ENCODE measurements at regions not wholly inside any gene's neighbourhood (a gene's known extent, or its start where the extent isn't known, plus 50 kb on each side); places are given as distances from the start of the nearest gene placed in this dataset.

- Histone ChIP-seq H3K36me3 (ENCODE audit: control insufficient read depth in 4 of 4, insufficient read depth in 4 of 4, low read length in 3 of 4) (no peaks in the 10 kb centered on the region), H3K27me3 (replicated peaks in 2 of 5; ENCODE audit: control insufficient read depth in 4 of 5, insufficient read depth in 5 of 5, low read length in 4 of 5) (no peaks in the 10 kb centered on the region), H3K9me3 (ENCODE audit: control extremely low read depth in 1 of 5, control insufficient read depth in 4 of 5, insufficient read depth in 2 of 5, low read depth in 1 of 5, low read length in 4 of 5) (no peaks in the 10 kb centered on the region), H3K4me1 (ENCODE audit: control extremely low read depth in 1 of 4, control insufficient read depth in 4 of 4, insufficient read depth in 4 of 4, low read length in 3 of 4) (no peaks in the 10 kb centered on the region), H3K27ac (ENCODE audit: insufficient read depth in 1 of 2, low read depth in 1 of 2, low read length in 2 of 2, poor library complexity in 1 of 2, severe bottlenecking in 2 of 2) (no peak overlapping the region), H3K4me3 (ENCODE audit: control insufficient read depth in 1 of 7, extremely low read depth in 1 of 7, insufficient read depth in 4 of 7, low read depth in 2 of 7, low read length in 6 of 7) (no peak overlapping the region)
- POLR2A ChIA-PET = no interaction called here
- CTCF ChIA-PET = no interaction called here
- 100% methylated on average over 2 of the region's 7 CpGs for WGBS (ENCODE audit: insufficient coverage)
- DNase-seq = no peak
These were observed 165.1 kb upstream of the KCNJ3 start for GRCh38 chr2:154533300-154533940.

- ChIA-PET POLR2A (no interaction called here), CTCF (no interaction called here)
- H3K4me1 ChIP-seq (ENCODE audit: control extremely low read depth in 1 of 4, control insufficient read depth in 4 of 4, insufficient read depth in 4 of 4, low read length in 3 of 4) = no peaks in the 10 kb centered on the region
- H3K36me3 ChIP-seq (ENCODE audit: control insufficient read depth in 4 of 4, insufficient read depth in 4 of 4, low read length in 3 of 4) = no peaks in the 10 kb centered on the region
- DNase-seq = no peak
- H3K27me3 ChIP-seq (replicated peaks in 2 of 5; ENCODE audit: control insufficient read depth in 4 of 5, insufficient read depth in 5 of 5, low read length in 4 of 5) = no peaks in the 10 kb centered on the region
- no peaks in the 10 kb centered on the region for H3K9me3 ChIP-seq (ENCODE audit: control extremely low read depth in 1 of 5, control insufficient read depth in 4 of 5, insufficient read depth in 2 of 5, low read depth in 1 of 5, low read length in 4 of 5)
- no peak overlapping the region for H3K27ac ChIP-seq (ENCODE audit: insufficient read depth in 1 of 2, low read depth in 1 of 2, low read length in 2 of 2, poor library complexity in 1 of 2, severe bottlenecking in 2 of 2)
- H3K4me3 ChIP-seq (ENCODE audit: control insufficient read depth in 1 of 7, extremely low read depth in 1 of 7, insufficient read depth in 4 of 7, low read depth in 2 of 7, low read length in 6 of 7) = no peak overlapping the region
These were observed 161.5 kb upstream of the KCNJ3 start for GRCh38 chr2:154537024-154537423.

- Histone ChIP-seq H3K36me3 (ENCODE audit: control insufficient read depth in 4 of 4, insufficient read depth in 4 of 4, low read length in 3 of 4) (no peaks in the 10 kb centered on the region), H3K9me3 (ENCODE audit: control extremely low read depth in 1 of 5, control insufficient read depth in 4 of 5, insufficient read depth in 2 of 5, low read depth in 1 of 5, low read length in 4 of 5) (no peaks in the 10 kb centered on the region), H3K4me1 (ENCODE audit: control extremely low read depth in 1 of 4, control insufficient read depth in 4 of 4, insufficient read depth in 4 of 4, low read length in 3 of 4) (no peaks in the 10 kb centered on the region), H3K27me3 (replicated peaks in 2 of 5; ENCODE audit: control insufficient read depth in 4 of 5, insufficient read depth in 5 of 5, low read length in 4 of 5) (no peaks in the 10 kb centered on the region), H3K4me3 (ENCODE audit: control insufficient read depth in 1 of 7, extremely low read depth in 1 of 7, insufficient read depth in 4 of 7, low read depth in 2 of 7, low read length in 6 of 7) (no peak overlapping the region), H3K27ac (ENCODE audit: insufficient read depth in 1 of 2, low read depth in 1 of 2, low read length in 2 of 2, poor library complexity in 1 of 2, severe bottlenecking in 2 of 2) (no peak overlapping the region)
- DNase-seq = no peak
- no CpG with 5 or more reads among the region's 1 CpG for WGBS (ENCODE audit: insufficient coverage)
- CTCF ChIA-PET = no interaction called here
- POLR2A ChIA-PET = no interaction called here
These were observed 160.5 kb upstream of the KCNJ3 start for GRCh38 chr2:154537843-154538450.

- no peak overlapping the region for H3K27ac ChIP-seq (ENCODE audit: insufficient read depth in 1 of 2, low read depth in 1 of 2, low read length in 2 of 2, poor library complexity in 1 of 2, severe bottlenecking in 2 of 2)
- DNase-seq = no peak
- no peaks in the 10 kb centered on the region for H3K36me3 ChIP-seq (ENCODE audit: control insufficient read depth in 4 of 4, insufficient read depth in 4 of 4, low read length in 3 of 4)
- no peaks in the 10 kb centered on the region for H3K27me3 ChIP-seq (replicated peaks in 2 of 5; ENCODE audit: control insufficient read depth in 4 of 5, insufficient read depth in 5 of 5, low read length in 4 of 5)
- H3K4me3 ChIP-seq (ENCODE audit: control insufficient read depth in 1 of 7, extremely low read depth in 1 of 7, insufficient read depth in 4 of 7, low read depth in 2 of 7, low read length in 6 of 7) = no peak overlapping the region
- 78% methylated on average over 4 of the region's 4 CpGs for WGBS (ENCODE audit: insufficient coverage)
- ChIA-PET POLR2A (no interaction called here), CTCF (no interaction called here)
- no peaks in the 10 kb centered on the region for H3K4me1 ChIP-seq (ENCODE audit: control extremely low read depth in 1 of 4, control insufficient read depth in 4 of 4, insufficient read depth in 4 of 4, low read length in 3 of 4)
- H3K9me3 ChIP-seq (ENCODE audit: control extremely low read depth in 1 of 5, control insufficient read depth in 4 of 5, insufficient read depth in 2 of 5, low read depth in 1 of 5, low read length in 4 of 5) = peaks cover 0 to 4% (median 0%) of the 10 kb centered on the region in 5 experiments
These were observed 152.2 kb upstream of the KCNJ3 start for GRCh38 chr2:154546341-154546740.

GRCh38 chr2:154549869-154550268, 148.6 kb upstream of the KCNJ3 start:
- POLR2A ChIA-PET = no interaction called here
- DNase-seq = no peak
- no peaks in the 10 kb centered on the region for H3K27me3 ChIP-seq (replicated peaks in 2 of 5; ENCODE audit: control insufficient read depth in 4 of 5, insufficient read depth in 5 of 5, low read length in 4 of 5)
- H3K36me3 ChIP-seq (ENCODE audit: control insufficient read depth in 4 of 4, insufficient read depth in 4 of 4, low read length in 3 of 4) = no peaks in the 10 kb centered on the region
- CTCF ChIA-PET = no interaction called here
- peaks cover 0 to 4% (median 1%) of the 10 kb centered on the region in 5 experiments for H3K9me3 ChIP-seq (ENCODE audit: control extremely low read depth in 1 of 5, control insufficient read depth in 4 of 5, insufficient read depth in 2 of 5, low read depth in 1 of 5, low read length in 4 of 5)
- H3K27ac ChIP-seq (ENCODE audit: insufficient read depth in 1 of 2, low read depth in 1 of 2, low read length in 2 of 2, poor library complexity in 1 of 2, severe bottlenecking in 2 of 2) = no peak overlapping the region
- H3K4me1 ChIP-seq (ENCODE audit: control extremely low read depth in 1 of 4, control insufficient read depth in 4 of 4, insufficient read depth in 4 of 4, low read length in 3 of 4) = no peaks in the 10 kb centered on the region
- no peak overlapping the region for H3K4me3 ChIP-seq (ENCODE audit: control insufficient read depth in 1 of 7, extremely low read depth in 1 of 7, insufficient read depth in 4 of 7, low read depth in 2 of 7, low read length in 6 of 7)

GRCh38 chr2:154551649-154552048, 146.8 kb upstream of the KCNJ3 start:
- CTCF ChIA-PET = no interaction called here
- H3K27ac ChIP-seq (ENCODE audit: insufficient read depth in 1 of 2, low read depth in 1 of 2, low read length in 2 of 2, poor library complexity in 1 of 2, severe bottlenecking in 2 of 2) = no peak overlapping the region
- H3K4me1 ChIP-seq (ENCODE audit: control extremely low read depth in 1 of 4, control insufficient read depth in 4 of 4, insufficient read depth in 4 of 4, low read length in 3 of 4) = no peaks in the 10 kb centered on the region
- peaks cover 0 to 2% (median 0%) of the 10 kb centered on the region in 5 experiments for H3K9me3 ChIP-seq (ENCODE audit: control extremely low read depth in 1 of 5, control insufficient read depth in 4 of 5, insufficient read depth in 2 of 5, low read depth in 1 of 5, low read length in 4 of 5)
- peak in 1 of 3 donors; percentile 3 for DNase-seq
- H3K4me3 ChIP-seq (ENCODE audit: control insufficient read depth in 1 of 7, extremely low read depth in 1 of 7, insufficient read depth in 4 of 7, low read depth in 2 of 7, low read length in 6 of 7) = no peak overlapping the region
- no peaks in the 10 kb centered on the region for H3K36me3 ChIP-seq (ENCODE audit: control insufficient read depth in 4 of 4, insufficient read depth in 4 of 4, low read length in 3 of 4)
- H3K27me3 ChIP-seq (replicated peaks in 2 of 5; ENCODE audit: control insufficient read depth in 4 of 5, insufficient read depth in 5 of 5, low read length in 4 of 5) = no peaks in the 10 kb centered on the region
- POLR2A ChIA-PET = no interaction called here

GRCh38 chr2:154554046-154554445, 144.4 kb upstream of the KCNJ3 start:
- no peaks in the 10 kb centered on the region for H3K27me3 ChIP-seq (replicated peaks in 2 of 5; ENCODE audit: control insufficient read depth in 4 of 5, insufficient read depth in 5 of 5, low read length in 4 of 5)
- no peak for DNase-seq
- ChIA-PET POLR2A (no interaction called here), CTCF (no interaction called here)
- no peaks in the 10 kb centered on the region for H3K4me1 ChIP-seq (ENCODE audit: control extremely low read depth in 1 of 4, control insufficient read depth in 4 of 4, insufficient read depth in 4 of 4, low read length in 3 of 4)
- no peak overlapping the region for H3K4me3 ChIP-seq (ENCODE audit: control insufficient read depth in 1 of 7, extremely low read depth in 1 of 7, insufficient read depth in 4 of 7, low read depth in 2 of 7, low read length in 6 of 7)
- peaks cover 0 to 1% (median 0%) of the 10 kb centered on the region in 5 experiments for H3K9me3 ChIP-seq (ENCODE audit: control extremely low read depth in 1 of 5, control insufficient read depth in 4 of 5, insufficient read depth in 2 of 5, low read depth in 1 of 5, low read length in 4 of 5)
- no peak overlapping the region for H3K27ac ChIP-seq (ENCODE audit: insufficient read depth in 1 of 2, low read depth in 1 of 2, low read length in 2 of 2, poor library complexity in 1 of 2, severe bottlenecking in 2 of 2)
- no peaks in the 10 kb centered on the region for H3K36me3 ChIP-seq (ENCODE audit: control insufficient read depth in 4 of 4, insufficient read depth in 4 of 4, low read length in 3 of 4)
